ENCODE measurements at regions not wholly inside any gene's neighbourhood (a gene's known extent, or its start where the extent isn't known, plus 50 kb on each side); places are given as distances from the start of the nearest gene placed in this dataset.
"Not testable (repeated sequence)": the region's sequence is repeated elsewhere in the genome, so short reads cannot be mapped to it uniquely, and the experiment has no call there.

GRCh38 chr4:27075603-27076002, 215.0 kb downstream of the STIM2 start:
- intact Hi-C loops (cut with DNase I); H3K4me1 ChIP-seq; DNase-seq; H3K27me3 ChIP-seq; H3K4me3 ChIP-seq; ATAC-seq; H3K9me3 ChIP-seq; H3K27ac ChIP-seq; H3K36me3 ChIP-seq: not testable (repeated sequence)
- 70 to 76% (median 74%) methylated on average over 11 to 15 of the region's 15 CpGs for WGBS, 4 donors

- TF ChIP-seq CTCF (IDR thresholded peaks at IDR 0.05), result no peak
- TF ChIP-seq POLR2A (IDR thresholded peaks at IDR 0.05), result no peak
- ATAC-seq (no peak), DNase-seq (no peak)
- Histone ChIP-seq H3K27ac (no peak overlapping the region), H3K4me3 (no peak overlapping the region), H3K36me3 (no peaks in the 10 kb centered on the region), H3K27me3 (peaks cover 0 to 7% (median 0%) of the 10 kb centered on the region in 9 donors), H3K9me3 (peaks cover 0 to 8% (median 0%) of the 10 kb centered on the region in 12 donors), H3K4me1 (peaks cover 0 to 11% (median 0%) of the 10 kb centered on the region in 12 donors)
- intact Hi-C loops (cut with DNase I), result no loop called here
- WGBS, 4 donors, result 48 to 69% (median 50%) methylated on average over 4 of the region's 4 CpGs
Observed at GRCh38 chr4:27078934-27079455, 218.4 kb downstream of the STIM2 start.

- H3K9me3 ChIP-seq, result peaks cover 0 to 8% (median 0%) of the 10 kb centered on the region in 12 donors
- peaks cover 0 to 24% (median 7%) of the 10 kb centered on the region in 12 donors for H3K4me1 ChIP-seq
- DNase-seq (no peak), ATAC-seq (no peak)
- peaks cover 0 to 36% (median 24%) of the 10 kb centered on the region in 9 donors for H3K27me3 ChIP-seq
- no peak overlapping the region for H3K27ac ChIP-seq
- 41 to 53% (median 48%) methylated on average over 6 of the region's 6 CpGs for WGBS, 4 donors
- no peak for TF ChIP-seq POLR2A (IDR thresholded peaks at IDR 0.05)
- no peak for TF ChIP-seq CTCF (IDR thresholded peaks at IDR 0.05)
- no peaks in the 10 kb centered on the region for H3K36me3 ChIP-seq
- intact Hi-C loops (cut with DNase I), result no loop called here
- H3K4me3 ChIP-seq, result no peak overlapping the region
Observed at GRCh38 chr4:27081675-27082586, 221.3 kb downstream of the STIM2 start.

- Histone ChIP-seq H3K27ac (no peak overlapping the region), H3K27me3 (peaks cover 0 to 42% (median 31%) of the 10 kb centered on the region in 9 donors), H3K9me3 (peaks cover 0 to 6% (median 0%) of the 10 kb centered on the region in 12 donors), H3K4me1 (peaks cover 0 to 24% (median 7%) of the 10 kb centered on the region in 12 donors), H3K4me3 (no peak overlapping the region), H3K36me3 (no peaks in the 10 kb centered on the region)
- no peak for ATAC-seq
- TF ChIP-seq CTCF (IDR thresholded peaks at IDR 0.05), result no peak
- no peak for TF ChIP-seq POLR2A (IDR thresholded peaks at IDR 0.05)
- WGBS, 4 donors, result 87 to 93% (median 91%) methylated on average over 4 of the region's 4 CpGs
- no peak for DNase-seq
- intact Hi-C loops (cut with DNase I), result no loop called here
Observed at GRCh38 chr4:27082776-27083175, 222.1 kb downstream of the STIM2 start.

Data from heart left ventricle (tissue), 16 donors.